Breast epithelium (tissue), 4 donors: ENCODE measurements at regions not wholly inside any gene's neighbourhood (a gene's known extent, or its start where the extent isn't known, plus 50 kb on each side); places are given as distances from the start of the nearest gene placed in this dataset.

ENCODE experiments used
- DNase-seq, 2 donors: peaks; one replicate each; pipeline ENCODE4 v3.0.0-alpha.2; 2019; ENCODE audit warnings: low spot score in 2 of 2
- H3K27ac ChIP-seq, 2 donors: fragments of 200-600 bp; sonication (generic) in 1 of 2; one replicate each; pipeline ENCODE4 v1.5.1; 2016 to 2019; ENCODE audit warnings: mild to moderate bottlenecking in 1 of 2
- H3K27me3 ChIP-seq, 2 donors: fragments of 200-600 bp; sonication (generic) in 1 of 2; one replicate each; pipeline versions ENCODE4 v1.5.1 to v1.6.0; 2017 to 2019; ENCODE audit warnings: control low read depth in 1 of 2, mild to moderate bottlenecking in 1 of 2
- H3K36me3 ChIP-seq: fragments of 200-600 bp; one replicate; pipeline ENCODE4 v1.5.1; 2019
- H3K4me1 ChIP-seq, 2 donors: fragments of 200-600 bp; sonication (generic); one replicate each; pipeline ENCODE4 v1.5.1; 2016 to 2019; ENCODE audit warnings: control low read depth in 1 of 2
- H3K4me3 ChIP-seq, 3 donors: fragments of 200-600 bp; sonication (generic); 1 replicate in 2 of 3; 2 replicates in 1 of 3; pipeline ENCODE4 v1.5.1; 2016 to 2019; ENCODE audit warnings: mild to moderate bottlenecking in 3 of 3, moderate library complexity in 2 of 3
- H3K9me3 ChIP-seq, 2 donors: fragments of 200-600 bp; sonication (generic) in 1 of 2; one replicate each; pipeline ENCODE4 v1.5.1; 2016 to 2019; ENCODE audit warnings: control low read depth in 1 of 2
- POLR2A ChIP-seq: fragments of 450-650 bp; IDR thresholded peaks from one replicate; pipeline ENCODE4 v1.6.1; 2016; ENCODE audit warnings: antibody characterized with exemption, mild to moderate bottlenecking, moderate library complexity
- POLR2AphosphoS5 ChIP-seq, 3 donors: sonication (generic); formaldehyde crosslinking; IDR thresholded peaks; one replicate each; pipeline ENCODE4 v1.6.1; 2017; ENCODE audit warnings: antibody characterized with exemption in 3 of 3
- intact Hi-C: fragments of 100-400 bp; cut with DNase I; formaldehyde crosslinking; loops from one replicate; pipeline ENCODE4 v1.15.1; 2023; ENCODE audit warnings: low total_unique reads
- TF ChIP-seq, protein P1 (sequence below), 3 donors: fragments of 450-650 bp; IDR thresholded peaks; one replicate each; pipeline ENCODE4 v1.5.1; 2016 to 2017; ENCODE audit warnings: antibody characterized with exemption in 3 of 3, mild to moderate bottlenecking in 3 of 3, moderate library complexity in 3 of 3

DNA sequence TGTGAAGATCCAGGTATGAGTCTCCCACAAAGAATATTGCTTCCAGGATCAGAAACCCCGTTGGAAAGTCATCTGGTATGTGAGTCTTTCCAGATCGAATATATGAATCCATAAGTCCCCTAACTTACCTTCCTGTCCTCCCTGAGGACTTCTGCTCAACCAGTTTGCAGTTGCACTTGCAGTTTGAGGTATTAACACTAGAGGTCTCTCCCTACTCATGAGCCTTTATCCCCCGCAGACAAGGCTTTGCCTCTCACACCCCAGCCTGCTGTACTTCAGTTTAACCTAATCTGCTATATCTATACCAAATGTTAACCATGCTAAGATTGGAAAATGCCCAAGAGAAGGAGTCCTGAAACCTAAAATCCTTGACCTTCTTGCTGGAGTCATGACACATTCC lies 135.3 kb upstream of the DEFB112 start:
- no peak overlapping the region for H3K27ac ChIP-seq
- peaks cover 0 to 3% of the 10 kb centered on the region in 2 donors for H3K27me3 ChIP-seq
- H3K9me3 ChIP-seq: no peaks in the 10 kb centered on the region
- no peaks in the 10 kb centered on the region for H3K36me3 ChIP-seq
- H3K4me1 ChIP-seq: no peaks in the 10 kb centered on the region
- TF ChIP-seq POLR2A: no peak
- no peak for TF ChIP-seq POLR2AphosphoS5 (IDR thresholded peaks at IDR 0.05)
- TF ChIP-seq, protein P1, sequence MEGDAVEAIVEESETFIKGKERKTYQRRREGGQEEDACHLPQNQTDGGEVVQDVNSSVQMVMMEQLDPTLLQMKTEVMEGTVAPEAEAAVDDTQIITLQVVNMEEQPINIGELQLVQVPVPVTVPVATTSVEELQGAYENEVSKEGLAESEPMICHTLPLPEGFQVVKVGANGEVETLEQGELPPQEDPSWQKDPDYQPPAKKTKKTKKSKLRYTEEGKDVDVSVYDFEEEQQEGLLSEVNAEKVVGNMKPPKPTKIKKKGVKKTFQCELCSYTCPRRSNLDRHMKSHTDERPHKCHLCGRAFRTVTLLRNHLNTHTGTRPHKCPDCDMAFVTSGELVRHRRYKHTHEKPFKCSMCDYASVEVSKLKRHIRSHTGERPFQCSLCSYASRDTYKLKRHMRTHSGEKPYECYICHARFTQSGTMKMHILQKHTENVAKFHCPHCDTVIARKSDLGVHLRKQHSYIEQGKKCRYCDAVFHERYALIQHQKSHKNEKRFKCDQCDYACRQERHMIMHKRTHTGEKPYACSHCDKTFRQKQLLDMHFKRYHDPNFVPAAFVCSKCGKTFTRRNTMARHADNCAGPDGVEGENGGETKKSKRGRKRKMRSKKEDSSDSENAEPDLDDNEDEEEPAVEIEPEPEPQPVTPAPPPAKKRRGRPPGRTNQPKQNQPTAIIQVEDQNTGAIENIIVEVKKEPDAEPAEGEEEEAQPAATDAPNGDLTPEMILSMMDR (IDR thresholded peaks at IDR 0.05): no peak
- DNase-seq: no peak
- intact Hi-C loops: no loop called here
- H3K4me3 ChIP-seq: no peak overlapping the region

DNA sequence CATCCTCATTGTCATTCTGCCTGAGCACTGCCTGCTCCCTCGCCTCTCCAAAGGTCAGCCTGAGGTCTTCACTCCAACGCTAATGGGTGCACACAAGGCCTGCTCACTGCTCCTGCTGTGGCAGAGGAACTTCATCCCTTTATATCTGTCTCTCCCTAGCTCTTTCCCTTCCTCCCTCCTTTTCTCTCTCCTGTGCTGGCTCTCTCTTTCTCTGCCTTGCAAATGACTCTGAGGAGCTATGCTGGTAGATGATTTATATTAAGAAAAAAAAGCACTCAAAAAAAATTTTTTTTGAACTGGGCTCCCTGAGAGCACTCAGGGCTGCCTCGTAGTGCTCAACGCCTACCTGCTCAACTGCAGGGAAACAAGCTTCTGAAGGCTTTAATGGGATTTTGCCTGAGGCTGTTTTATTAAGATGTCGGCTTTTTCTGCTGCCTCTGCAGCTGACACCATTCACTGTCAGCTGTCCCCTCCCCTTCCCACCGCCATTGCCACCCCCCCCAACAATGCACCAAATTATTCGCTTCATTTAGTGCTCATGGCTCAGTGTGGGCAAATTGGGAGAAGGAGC lies 137.7 kb upstream of the DEFB112 start:
- no peak overlapping the region for H3K4me3 ChIP-seq
- TF ChIP-seq POLR2A: no peak
- no peak for TF ChIP-seq POLR2AphosphoS5 (IDR thresholded peaks at IDR 0.05)
- TF ChIP-seq, protein P1 (IDR thresholded peaks at IDR 0.05): no peak
- no peaks in the 10 kb centered on the region for H3K36me3 ChIP-seq
- H3K27ac ChIP-seq: no peak overlapping the region
- no peak for DNase-seq
- intact Hi-C loops: no loop called here
- H3K9me3 ChIP-seq: no peaks in the 10 kb centered on the region
- H3K4me1 ChIP-seq: no peaks in the 10 kb centered on the region
- peaks cover 0 to 3% of the 10 kb centered on the region in 2 donors for H3K27me3 ChIP-seq

DNA sequence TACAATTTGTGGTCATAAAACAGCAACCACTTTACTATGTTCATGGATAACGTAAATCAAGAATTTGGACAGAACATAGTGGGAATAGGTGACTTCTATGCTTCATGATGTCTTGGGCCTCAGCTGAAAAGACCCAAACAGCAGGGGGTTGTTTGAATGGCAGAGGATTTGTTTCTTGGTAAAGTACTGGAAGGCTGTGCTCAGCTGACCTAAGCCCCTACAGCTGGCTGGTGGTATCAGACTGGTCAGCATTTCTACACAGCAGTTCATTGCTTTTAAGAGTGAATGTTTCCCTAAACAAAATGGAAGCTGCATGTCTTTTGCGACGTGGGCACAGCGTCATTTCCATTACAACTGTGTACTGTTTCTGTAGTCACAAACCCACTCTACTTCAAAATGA lies 148.5 kb upstream of the DEFB112 start:
- H3K4me1 ChIP-seq: no peaks in the 10 kb centered on the region

DNA sequence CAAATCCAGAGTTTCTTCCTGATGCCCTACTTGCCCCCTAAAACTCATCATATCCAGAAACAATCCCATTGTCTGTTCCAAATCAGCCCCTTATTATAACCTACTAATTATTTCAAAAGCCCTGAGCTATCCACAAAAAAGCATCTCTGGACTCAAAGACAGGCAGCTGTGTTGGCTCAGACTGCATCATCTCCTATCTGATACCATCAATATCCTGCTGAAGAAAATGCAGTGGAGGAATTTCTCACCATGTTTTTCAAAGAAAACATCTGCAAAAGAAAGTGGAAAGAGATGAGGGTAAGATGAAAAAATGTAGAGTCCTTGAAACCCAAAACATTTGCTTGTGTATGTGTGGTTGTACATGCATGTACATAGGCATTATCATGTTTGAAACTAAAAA lies 153.0 kb upstream of the DEFB112 start:
- Histone ChIP-seq H3K4me3 (no peak overlapping the region), H3K27me3 (no peaks in the 10 kb centered on the region), H3K4me1 (no peaks in the 10 kb centered on the region), H3K9me3 (no peaks in the 10 kb centered on the region), H3K27ac (no peak overlapping the region), H3K36me3 (no peaks in the 10 kb centered on the region)
- no peak for TF ChIP-seq POLR2A
- TF ChIP-seq, protein P1 (IDR thresholded peaks at IDR 0.05): no peak
- TF ChIP-seq POLR2AphosphoS5 (IDR thresholded peaks at IDR 0.05): no peak
- intact Hi-C loops: no loop called here
- no peak for DNase-seq

More for the DNA sequence above, 148.5 kb upstream of the DEFB112 start:
- no peaks in the 10 kb centered on the region for H3K36me3 ChIP-seq
- TF ChIP-seq POLR2AphosphoS5 (IDR thresholded peaks at IDR 0.05) (no peak), POLR2A (no peak)
- TF ChIP-seq, protein P1 (IDR thresholded peaks at IDR 0.05): no peak
- no peak overlapping the region for H3K27ac ChIP-seq
- H3K4me3 ChIP-seq: no peak overlapping the region
- DNase-seq: no peak
- H3K27me3 ChIP-seq: no peaks in the 10 kb centered on the region
- no peaks in the 10 kb centered on the region for H3K9me3 ChIP-seq
- intact Hi-C loops: no loop called here

DNA sequence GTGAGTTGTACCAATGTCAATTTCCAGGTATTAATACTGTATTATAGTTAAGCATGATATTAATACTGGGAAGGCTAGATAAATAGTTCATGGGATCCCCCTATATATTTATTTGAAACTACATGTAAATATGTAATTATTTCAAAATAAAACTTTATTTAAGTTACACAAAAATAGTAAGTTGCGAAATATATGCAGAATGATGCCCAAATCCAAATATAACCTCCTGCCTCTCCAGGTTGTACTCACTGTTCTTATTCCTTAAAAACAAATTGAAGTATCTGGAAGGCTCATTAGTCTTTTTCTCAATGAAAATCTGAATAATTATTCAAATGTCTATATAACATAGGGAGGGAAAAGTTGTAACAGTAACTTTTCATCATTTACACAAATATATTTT lies 161.9 kb upstream of the DEFB112 start:
- intact Hi-C loops: no loop called here
- Histone ChIP-seq H3K27ac (no peak overlapping the region), H3K36me3 (no peaks in the 10 kb centered on the region), H3K9me3 (no peaks in the 10 kb centered on the region), H3K4me1 (no peaks in the 10 kb centered on the region), H3K4me3 (no peak overlapping the region), H3K27me3 (no peaks in the 10 kb centered on the region)
- DNase-seq: no peak
- TF ChIP-seq POLR2AphosphoS5 (IDR thresholded peaks at IDR 0.05): no peak

DNA sequence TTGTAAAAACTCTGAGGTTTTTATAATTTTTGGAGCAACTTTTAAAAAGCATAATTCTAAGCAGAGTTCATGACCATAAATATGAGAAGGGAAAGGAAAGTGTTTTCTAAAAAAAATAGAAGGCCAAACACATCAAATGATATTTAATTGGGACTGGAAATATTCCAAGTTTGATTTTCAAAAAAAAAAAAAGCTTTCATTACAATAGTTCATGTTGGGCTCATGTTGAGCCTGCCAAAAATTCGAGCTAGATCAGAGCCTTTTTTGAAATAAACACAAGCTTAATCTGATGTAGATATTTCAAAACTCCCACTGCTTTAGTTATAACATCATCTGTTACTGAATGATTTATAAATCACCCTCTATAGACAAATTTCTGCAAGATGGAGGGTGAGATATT lies 163.4 kb upstream of the DEFB112 start:
- TF ChIP-seq POLR2A (no peak), POLR2AphosphoS5 (IDR thresholded peaks at IDR 0.05) (no peak)
- TF ChIP-seq, protein P1 (IDR thresholded peaks at IDR 0.05): no peak
- H3K27ac ChIP-seq: no peak overlapping the region
- H3K4me3 ChIP-seq: no peak overlapping the region
- no peaks in the 10 kb centered on the region for H3K9me3 ChIP-seq
- DNase-seq: no peak
- H3K4me1 ChIP-seq: no peaks in the 10 kb centered on the region
- H3K36me3 ChIP-seq: no peaks in the 10 kb centered on the region
- intact Hi-C loops: no loop called here
- no peaks in the 10 kb centered on the region for H3K27me3 ChIP-seq
